H1 (cell line): ENCODE measurements at regions not wholly inside any gene's neighbourhood (a gene's known extent, or its start where the extent isn't known, plus 50 kb on each side); places are given as distances from the start of the nearest gene placed in this dataset.

Experiments used
- BACH1 ChIP-seq: IDR thresholded peaks from 2 replicates; pipeline ENCODE4 v1.6.1; 2012; ENCODE audit warnings: low read length, improper control_type of control experiment
- CHD7 ChIP-seq: fragments of 300-600 bp; sonication (generic); IDR thresholded peaks from 2 replicates; pipeline ENCODE4 v1.7.1; 2012; ENCODE audit warnings: low read length, moderate library complexity, mild to moderate bottlenecking, inconsistent platforms; ENCODE audit not compliant: insufficient replicate concordance
- NANOG ChIP-seq: IDR thresholded peaks from 2 replicates; pipeline ENCODE4 v1.6.1; 2011; ENCODE audit warnings: low read length, low read depth, mild to moderate bottlenecking, inconsistent platforms; ENCODE audit not compliant: insufficient read depth, poor library complexity, severe bottlenecking
- PHF8 ChIP-seq: fragments of 200-600 bp; sonication (generic); conservative IDR thresholded peaks from 2 replicates; pipeline ENCODE4 v1.7.1; 2012; ENCODE audit warnings: low read depth, mild to moderate bottlenecking, inconsistent platforms, low read length, moderate library complexity
- POLR2AphosphoS5 ChIP-seq: IDR thresholded peaks from 2 replicates; pipeline ENCODE4 v1.6.1; 2011; ENCODE audit warnings: low read depth, low read length
- SIN3A ChIP-seq, 2 experiments: IDR thresholded peaks in 1 of 2; conservative IDR thresholded peaks in 1 of 2; 2 replicates each; pipeline ENCODE4 v1.6.1; 2011 to 2012; ENCODE audit warnings: low read length in 2 of 2, improper control_type of control experiment in 1 of 2, low read depth in 1 of 2, mild to moderate bottlenecking in 1 of 2
- ZNF274 ChIP-seq: IDR thresholded peaks from 2 replicates; pipeline ENCODE4 v1.7.0; 2012; ENCODE audit warnings: low read length, borderline replicate concordance; ENCODE audit errors: extremely low read depth

- TF ChIP-seq CHD7 = no peak
- TF ChIP-seq NANOG = no peak
- TF ChIP-seq BACH1 = no peak
- no peak for TF ChIP-seq POLR2AphosphoS5
- no peak for TF ChIP-seq PHF8
- TF ChIP-seq SIN3A (conservative IDR thresholded peaks at IDR 0.05 in 1 of 2, IDR thresholded peaks at IDR 0.05 in 1 of 2; ENCODE audit: low read depth in 1 of 2, low read length in 2 of 2) = no peak
- no peak for TF ChIP-seq ZNF274
Observed at GRCh38 chr3:189502676-189503257, 128.4 kb upstream of the TP63 start (continued).
